Thyroid gland (tissue), 4 donors: ENCODE measurements at regions not wholly inside any gene's neighbourhood (a gene's known extent, or its start where the extent isn't known, plus 50 kb on each side); places are given as distances from the start of the nearest gene placed in this dataset.

Experiments
- CTCF ChIP-seq, 6 experiments: fragments of 200-600 bp in 3 of 6; fragments of 450-650 bp in 3 of 6; sonication (generic) in 3 of 6; IDR thresholded peaks; one replicate each; pipeline ENCODE4 v1.5.1; 2016 to 2019; ENCODE audit warnings: antibody characterized with exemption in 6 of 6, mild to moderate bottlenecking in 2 of 6, inconsistent platforms in 1 of 6, moderate library complexity in 1 of 6
- POLR2A ChIP-seq, 2 donors: fragments of 450-650 bp; IDR thresholded peaks; one replicate each; pipeline ENCODE4 v1.6.1; 2017; ENCODE audit warnings: antibody characterized with exemption in 2 of 2, mild to moderate bottlenecking in 2 of 2, moderate library complexity in 1 of 2

GRCh38 chr9:71245651-71246050, 124.2 kb upstream of the TRPM3 start:
- TF ChIP-seq CTCF (IDR thresholded peaks at IDR 0.05): no peak
- no peak for TF ChIP-seq POLR2A (IDR thresholded peaks at IDR 0.05)
